CD4-positive, alpha-beta T cell treated with Interleukin-4 for 1 hour (primary cell): ENCODE measurements at regions not wholly inside any gene's neighbourhood (a gene's known extent, or its start where the extent isn't known, plus 50 kb on each side); places are given as distances from the start of the nearest gene placed in this dataset.

ENCODE experiments used
- DNase-seq, 2 donors: peaks; one replicate each; pipeline ENCODE4 v3.0.0-alpha.2; 2020 to 2022

GRCh38 chr4:160772668-160773067 is 1391.1 kb downstream of the FSTL5 start:
- DNase-seq, result no peak

- no peak for DNase-seq
Observed at GRCh38 chr4:160795216-160795615, 1368.6 kb downstream of the FSTL5 start.

GRCh38 chr4:160808174-160808573 is 1355.6 kb downstream of the FSTL5 start:
- DNase-seq, result no peak

- no peak for DNase-seq
Observed at GRCh38 chr4:160809576-160809975, 1354.2 kb downstream of the FSTL5 start.

- no peak for DNase-seq
Observed at GRCh38 chr4:160810424-160810823, 1353.4 kb downstream of the FSTL5 start.

- DNase-seq, result no peak
Observed at GRCh38 chr4:160810941-160811340, 1352.9 kb downstream of the FSTL5 start.

- no peak for DNase-seq
Observed at GRCh38 chr4:160811956-160812355, 1351.8 kb downstream of the FSTL5 start.

GRCh38 chr4:160814726-160815125 is 1349.1 kb downstream of the FSTL5 start:
- DNase-seq, result no peak

- no peak for DNase-seq
Observed at GRCh38 chr4:160818571-160818970, 1345.2 kb downstream of the FSTL5 start.

- DNase-seq, result no peak
Observed at GRCh38 chr4:160819791-160820190, 1344.0 kb downstream of the FSTL5 start.

GRCh38 chr4:160824481-160824880 is 1339.3 kb downstream of the FSTL5 start:
- no peak for DNase-seq

- no peak for DNase-seq
Observed at GRCh38 chr4:160825644-160826338, 1338.0 kb downstream of the FSTL5 start.

- no peak for DNase-seq
Observed at GRCh38 chr4:160826339-160826679, 1337.5 kb downstream of the FSTL5 start.

GRCh38 chr4:160831165-160831922 is 1332.5 kb downstream of the FSTL5 start:
- no peak for DNase-seq

- DNase-seq, result no peak
Observed at GRCh38 chr4:160835789-160836188, 1328.0 kb downstream of the FSTL5 start.

GRCh38 chr4:160836431-160836830 is 1327.4 kb downstream of the FSTL5 start:
- no peak for DNase-seq

- no peak for DNase-seq
Observed at GRCh38 chr4:160846121-160846520, 1317.7 kb downstream of the FSTL5 start.

- DNase-seq, result no peak
Observed at GRCh38 chr4:160847228-160847627, 1316.6 kb downstream of the FSTL5 start.

GRCh38 chr4:160848489-160848888 is 1315.3 kb downstream of the FSTL5 start:
- no peak for DNase-seq

- DNase-seq, result no peak
Observed at GRCh38 chr4:160848901-160849760, 1314.7 kb downstream of the FSTL5 start.

- DNase-seq, result no peak
Observed at GRCh38 chr4:160864253-160864652, 1299.5 kb downstream of the FSTL5 start.

- no peak for DNase-seq
Observed at GRCh38 chr4:160869899-160870298, 1293.9 kb downstream of the FSTL5 start.

- no peak for DNase-seq
Observed at GRCh38 chr4:160872491-160872890, 1291.3 kb downstream of the FSTL5 start.
